Aorta (tissue), 5 donors: ENCODE measurements at regions not wholly inside any gene's neighbourhood (a gene's known extent, or its start where the extent isn't known, plus 50 kb on each side); places are given as distances from the start of the nearest gene placed in this dataset.

ENCODE experiments used
- ATAC-seq: fragments of 200-7000 bp; cut with Tn5 transposase; one replicate; pipeline ENCODE4 v1.9.1; 2022; ENCODE audit warnings: moderate library complexity; ENCODE audit not compliant: low FRiP score
- DNase-seq, 2 donors: peaks; one replicate each; pipeline ENCODE4 v3.0.0-alpha.2; 2020
- H3K27ac ChIP-seq, 2 donors: one replicate each; pipeline ENCODE4 v1.5.1; 2013; ENCODE audit warnings: low read length in 2 of 2, mild to moderate bottlenecking in 2 of 2, moderate library complexity in 2 of 2, control low read depth in 1 of 2, inconsistent platforms in 1 of 2, low read depth in 1 of 2
- H3K27me3 ChIP-seq, 2 donors: one replicate each; pipeline ENCODE4 v1.6.1; 2013; ENCODE audit warnings: control low read depth in 1 of 2, low read length in 1 of 2, mild to moderate bottlenecking in 1 of 2, moderate library complexity in 1 of 2; ENCODE audit not compliant: insufficient read depth in 2 of 2, control insufficient read depth in 1 of 2
- H3K36me3 ChIP-seq, 2 donors: one replicate each; pipeline ENCODE4 v1.6.1; 2013; ENCODE audit warnings: control low read depth in 1 of 2, low read length in 1 of 2, mild to moderate bottlenecking in 1 of 2; ENCODE audit not compliant: insufficient read depth in 2 of 2, control insufficient read depth in 1 of 2
- H3K4me1 ChIP-seq, 2 donors: one replicate each; pipeline ENCODE4 v1.6.1; 2013; ENCODE audit warnings: low read length in 2 of 2, control low read depth in 1 of 2, mild to moderate bottlenecking in 1 of 2, moderate library complexity in 1 of 2; ENCODE audit not compliant: insufficient read depth in 2 of 2, control insufficient read depth in 1 of 2
- H3K4me3 ChIP-seq, 2 donors: one replicate each; pipeline ENCODE4 v1.5.1; 2013; ENCODE audit warnings: low read length in 2 of 2, control low read depth in 1 of 2, mild to moderate bottlenecking in 1 of 2
- H3K9me3 ChIP-seq: one replicate; pipeline ENCODE4 v1.6.1; 2013; ENCODE audit warnings: mild to moderate bottlenecking, low read length; ENCODE audit not compliant: control insufficient read depth
- WGBS, 2 donors: extraction: QIAGEN DNeasy Blood & Tissue Kit; methylation state at CpG; one replicate each; pipeline ENCODE4 v1.1.7; 2013; 5-methylcytosine and 5-hydroxymethylcytosine counted together
- intact Hi-C, 2 donors: fragments of 100-400 bp; cut with DNase I; formaldehyde crosslinking; loops; one replicate each; pipeline versions ENCODE4 v1.14.2 to v1.15.0; 2022
- donor health status: healthy with polysubstance abuse.
- donor health status: Bipolar disorder and iron deficiency.
- donor health status: DM: no; HTN: no; CAD: no.
- donor health status: DM: no; HTN: no; CAD: no.
- donor health status: DM: yes; HTN: yes; CAD: no.

DNA sequence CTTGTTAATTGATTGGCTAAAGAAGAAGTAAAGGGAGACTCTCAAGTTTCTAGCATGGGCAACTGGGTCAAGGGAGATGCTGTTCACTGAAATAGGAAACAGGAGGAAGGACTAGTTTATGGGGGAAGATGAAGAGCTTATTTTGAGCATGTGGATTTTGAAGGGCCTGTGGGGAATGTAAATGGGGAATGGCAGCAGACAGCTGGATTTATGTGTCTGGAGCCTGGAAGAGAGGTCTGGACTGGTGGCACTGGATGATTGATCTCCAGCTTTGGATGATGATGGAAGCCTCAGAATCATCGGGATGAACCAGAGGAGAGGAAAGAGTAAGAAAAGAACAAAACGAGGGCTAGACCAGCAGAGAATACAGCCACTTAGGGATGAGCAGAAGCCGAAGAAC is 54.9 kb upstream of the ENAH start:
- no peaks in the 10 kb centered on the region for H3K9me3 ChIP-seq
- ATAC-seq: no peak
- no peak overlapping the region for H3K27ac ChIP-seq
- H3K4me1 ChIP-seq: peaks cover 0 to 3% of the 10 kb centered on the region in 2 donors
- no peak overlapping the region for H3K4me3 ChIP-seq
- no peaks in the 10 kb centered on the region for H3K36me3 ChIP-seq
- WGBS, 2 donors: 84 to 88% methylated on average over 3 of the region's 3 CpGs
- intact Hi-C loops: no loop called here
- DNase-seq: no peak
- no peaks in the 10 kb centered on the region for H3K27me3 ChIP-seq

DNA sequence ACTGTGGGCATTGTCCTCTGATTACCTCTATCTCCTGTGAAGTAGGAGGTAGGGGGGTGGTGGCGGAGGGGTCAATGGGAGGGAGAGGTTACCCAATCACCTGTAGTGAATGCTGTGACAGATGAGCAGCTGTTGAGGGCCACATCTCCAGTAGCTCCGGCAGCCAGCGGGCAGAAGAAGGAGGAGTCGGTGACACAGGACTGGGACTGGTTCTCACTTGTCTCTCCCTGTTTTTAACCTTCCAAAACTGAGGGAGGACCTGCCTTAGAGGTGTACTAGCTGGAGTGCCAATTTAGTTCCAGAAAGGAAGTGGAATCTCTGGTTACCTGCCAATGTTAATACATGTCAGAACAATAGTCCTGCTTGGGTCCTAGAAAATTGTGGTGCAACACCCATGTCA is 56.2 kb upstream of the ENAH start:
- no peak for ATAC-seq
- Histone ChIP-seq H3K27ac (no peak overlapping the region), H3K36me3 (no peaks in the 10 kb centered on the region), H3K27me3 (no peaks in the 10 kb centered on the region), H3K4me3 (no peak overlapping the region), H3K9me3 (no peaks in the 10 kb centered on the region), H3K4me1 (peaks cover 0 to 3% of the 10 kb centered on the region in 2 donors)
- 96 to 99% methylated on average over 4 of the region's 4 CpGs for WGBS, 2 donors
- no peak for DNase-seq
- intact Hi-C loops: no loop called here

DNA sequence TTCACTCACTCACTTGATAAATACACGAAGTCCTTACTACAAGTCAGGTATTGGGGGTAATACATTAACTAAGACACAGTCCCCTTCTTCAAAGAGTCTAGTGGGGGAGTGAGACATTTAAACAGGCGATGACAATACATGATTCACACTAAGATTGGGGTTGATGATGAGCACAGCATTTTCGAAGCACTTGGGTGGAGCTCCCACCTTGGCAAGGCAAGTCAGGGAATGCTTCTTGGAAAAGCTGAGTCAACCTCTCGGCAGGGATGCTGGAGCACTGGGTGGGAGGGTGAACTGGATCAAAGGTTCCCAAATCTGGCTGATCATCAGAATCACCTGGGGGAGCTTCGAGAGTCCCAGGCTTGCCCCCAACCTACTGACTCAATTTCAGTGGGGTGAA is 57.9 kb upstream of the ENAH start:
- Histone ChIP-seq H3K4me1 (peaks cover 0 to 3% of the 10 kb centered on the region in 2 donors), H3K27ac (no peak overlapping the region), H3K36me3 (no peaks in the 10 kb centered on the region), H3K27me3 (no peaks in the 10 kb centered on the region), H3K4me3 (no peak overlapping the region), H3K9me3 (no peaks in the 10 kb centered on the region)
- DNase-seq: peak in 1 of 2 donors; percentile 52
- intact Hi-C loops: no loop called here
- 69% methylated on average over 5 of the region's 5 CpGs for WGBS, 2 donors
- ATAC-seq: no peak

DNA sequence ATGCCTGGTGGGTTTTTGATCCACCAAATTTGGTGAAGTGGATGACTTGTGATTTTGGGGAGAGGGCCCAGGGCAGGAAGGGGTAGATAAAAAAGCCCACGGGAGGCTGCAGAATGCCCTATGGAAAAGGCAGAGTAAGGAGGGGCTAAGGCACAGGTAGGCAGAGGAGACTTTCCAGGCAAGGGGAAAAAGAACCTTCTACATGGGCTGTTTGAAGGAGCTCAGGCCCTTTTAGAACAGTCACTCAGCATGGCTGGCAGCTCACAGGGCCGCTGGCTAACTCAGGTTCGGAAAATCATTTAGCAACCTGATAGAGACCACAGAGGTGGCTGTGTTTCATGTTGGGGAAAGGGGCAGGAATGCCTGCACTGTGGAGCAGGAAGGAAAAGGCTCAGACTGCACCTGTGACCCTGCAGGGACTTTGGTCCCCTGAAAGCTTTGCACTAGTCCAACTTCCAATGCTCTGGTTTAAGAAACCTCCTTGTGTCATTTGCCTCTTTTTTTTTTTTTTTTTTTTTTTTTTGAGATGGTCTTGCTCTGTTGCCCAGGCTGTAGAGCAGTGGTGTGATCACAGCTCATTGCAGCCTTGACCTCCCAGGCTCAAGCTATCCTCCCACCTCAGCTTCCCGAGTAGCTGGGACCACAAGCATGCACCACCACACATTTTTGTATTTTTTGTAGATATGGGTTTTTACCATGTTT is 58.5 kb upstream of the ENAH start:
- Histone ChIP-seq H3K27ac (no peak overlapping the region), H3K4me1 (peaks cover 0 to 3% of the 10 kb centered on the region in 2 donors), H3K27me3 (no peaks in the 10 kb centered on the region), H3K4me3 (no peak overlapping the region), H3K9me3 (no peaks in the 10 kb centered on the region), H3K36me3 (no peaks in the 10 kb centered on the region)
- intact Hi-C loops: no loop called here
- 86 to 87% methylated on average over 4 of the region's 4 CpGs for WGBS, 2 donors
- ATAC-seq (no peak), DNase-seq (no peak)

DNA sequence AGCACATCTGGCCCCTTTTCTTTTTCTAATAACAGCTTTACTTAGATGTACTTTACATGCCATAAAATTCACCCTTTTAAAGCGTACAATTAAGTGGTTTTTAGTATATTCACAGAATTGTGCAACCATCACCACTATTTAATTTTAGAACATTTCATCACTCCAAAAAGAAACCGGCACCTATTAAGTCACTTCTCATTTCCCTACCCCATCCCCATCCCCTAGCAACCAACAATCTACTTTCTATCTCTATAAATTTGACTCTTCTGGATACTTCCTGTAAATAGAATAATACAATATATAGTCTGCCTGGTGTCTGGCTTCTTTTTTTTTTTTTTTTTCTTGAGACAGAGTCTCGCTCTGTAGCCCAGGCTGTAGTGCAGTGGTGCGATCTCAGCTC is 59.5 kb upstream of the ENAH start:
- DNase-seq (no peak), ATAC-seq (no peak)
- intact Hi-C loops: no loop called here
- H3K27me3 ChIP-seq: no peaks in the 10 kb centered on the region
- 75 to 77% methylated on average over 4 of the region's 4 CpGs for WGBS, 2 donors
- no peak overlapping the region for H3K27ac ChIP-seq
- no peaks in the 10 kb centered on the region for H3K36me3 ChIP-seq
- no peaks in the 10 kb centered on the region for H3K9me3 ChIP-seq
- H3K4me3 ChIP-seq: no peak overlapping the region
- peaks cover 0 to 3% of the 10 kb centered on the region in 2 donors for H3K4me1 ChIP-seq

DNA sequence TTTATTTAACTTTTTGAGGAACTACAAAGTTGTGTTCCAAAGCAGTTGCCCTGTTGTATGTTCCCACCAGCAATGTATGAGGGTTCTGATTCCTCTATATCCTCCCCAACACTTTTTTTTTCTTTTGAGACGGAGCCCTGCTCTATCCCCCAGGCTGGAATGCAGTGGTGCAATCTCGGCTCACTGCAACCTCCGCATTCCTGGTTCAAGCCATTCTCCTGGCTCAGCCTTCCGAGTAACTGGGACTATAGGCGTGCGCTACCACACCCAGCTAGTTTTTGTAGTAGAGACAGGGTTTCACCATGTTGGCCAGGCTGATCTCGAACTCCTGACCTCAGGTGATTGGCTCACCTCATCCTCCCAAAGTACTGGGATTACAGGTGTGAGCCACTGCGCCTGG is 60.4 kb upstream of the ENAH start:
- no peak overlapping the region for H3K4me3 ChIP-seq
- H3K4me1 ChIP-seq: peaks cover 0 to 3% of the 10 kb centered on the region in 2 donors
- no peak for DNase-seq
- intact Hi-C loops: no loop called here
- no peak overlapping the region for H3K27ac ChIP-seq
- ATAC-seq: no peak
- 96% methylated on average over 8 of the region's 8 CpGs for WGBS, 2 donors
- H3K36me3 ChIP-seq: no peaks in the 10 kb centered on the region
- no peaks in the 10 kb centered on the region for H3K27me3 ChIP-seq
- no peaks in the 10 kb centered on the region for H3K9me3 ChIP-seq

DNA sequence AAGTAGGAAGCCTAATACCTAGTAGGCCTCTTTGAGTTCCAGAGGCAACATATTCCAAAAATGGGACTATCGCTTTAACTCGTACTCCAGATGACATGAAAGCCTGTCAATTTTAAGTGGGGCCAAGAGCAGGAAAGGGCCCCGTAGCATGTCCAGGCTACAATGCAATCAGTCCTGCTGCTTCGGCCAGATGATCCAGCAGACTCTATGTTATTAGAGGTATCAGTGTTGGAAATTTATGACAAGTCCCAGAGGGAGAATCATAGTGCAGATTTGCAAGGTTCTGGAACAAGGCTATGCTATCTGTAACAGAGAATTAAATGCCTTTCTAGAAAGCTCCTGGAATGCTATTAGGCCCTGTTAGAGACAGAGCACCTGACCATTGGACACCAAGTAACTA is 56.7 kb upstream of the SRP9 start:
- H3K27ac ChIP-seq: no peak overlapping the region
- H3K36me3 ChIP-seq: no peaks in the 10 kb centered on the region
- no peak overlapping the region for H3K4me3 ChIP-seq
- H3K4me1 ChIP-seq: no peaks in the 10 kb centered on the region
- H3K27me3 ChIP-seq: no peaks in the 10 kb centered on the region
- intact Hi-C loops: no loop called here
- WGBS, 2 donors: 87 to 93% methylated on average over 4 of the region's 4 CpGs
- no peak for DNase-seq
- no peaks in the 10 kb centered on the region for H3K9me3 ChIP-seq
- no peak for ATAC-seq

DNA sequence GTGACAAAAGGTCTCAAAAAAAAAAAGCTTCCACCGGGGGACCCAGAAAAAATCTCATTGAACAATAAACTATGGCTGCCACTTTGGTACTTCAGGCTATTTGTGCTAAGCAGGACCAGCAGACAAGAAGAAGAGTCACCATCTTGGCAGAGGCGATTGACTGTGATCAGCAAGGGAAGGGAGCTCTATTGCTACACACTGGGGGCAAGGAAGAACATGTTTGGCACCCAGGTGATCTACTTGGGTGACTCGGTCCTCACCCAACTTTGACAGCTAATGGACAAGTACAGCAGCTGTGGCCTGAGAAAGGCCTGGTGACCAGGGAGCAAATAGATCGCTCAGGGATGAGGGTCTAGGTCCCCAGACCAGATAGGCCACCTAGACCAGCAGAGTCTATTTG is 53.4 kb upstream of the SRP9 start:
- Histone ChIP-seq H3K27me3 (no peaks in the 10 kb centered on the region), H3K27ac (no peak overlapping the region), H3K9me3 (no peaks in the 10 kb centered on the region), H3K4me3 (no peak overlapping the region), H3K36me3 (no peaks in the 10 kb centered on the region), H3K4me1 (no peaks in the 10 kb centered on the region)
- WGBS, 2 donors: 92 to 94% methylated on average over 4 of the region's 4 CpGs
- DNase-seq (no peak), ATAC-seq (no peak)
- intact Hi-C loops: no loop called here
